GM23248 (cell line): ENCODE measurements at regions not wholly inside any gene's neighbourhood (a gene's known extent, or its start where the extent isn't known, plus 50 kb on each side); places are given as distances from the start of the nearest gene placed in this dataset.

Experiments
- EZH2 ChIP-seq: fragments of 200-600 bp; sonication (generic); IDR thresholded peaks from 2 replicates; pipeline ENCODE4 v1.6.1; 2018; ENCODE audit warnings: antibody characterized with exemption, mild to moderate bottlenecking; ENCODE audit not compliant: insufficient read depth, poor library complexity, severe bottlenecking
- EZH2phosphoT487 ChIP-seq: fragments of 200-600 bp; sonication (generic); IDR thresholded peaks from 2 replicates; pipeline ENCODE4 v1.6.1; 2018; ENCODE audit warnings: antibody characterized with exemption, moderate library complexity, mild to moderate bottlenecking, low read depth; ENCODE audit not compliant: insufficient read depth

GRCh38 chr13:83780227-83780626 lies 102.0 kb downstream of the SLITRK1 start:
- no peak for TF ChIP-seq EZH2
- TF ChIP-seq EZH2phosphoT487, result no peak
